GM04503 (cell line): ENCODE measurements at regions not wholly inside any gene's neighbourhood (a gene's known extent, or its start where the extent isn't known, plus 50 kb on each side); places are given as distances from the start of the nearest gene placed in this dataset.
A peak's percentile ranks its signal among the peaks of the same experiment; 100 is the strongest.

Experiments used
- DNase-seq: peaks from one replicate; pipeline ENCODE4 v3.0.0-alpha.2; 2012; ENCODE audit warnings: low read depth

DNA sequence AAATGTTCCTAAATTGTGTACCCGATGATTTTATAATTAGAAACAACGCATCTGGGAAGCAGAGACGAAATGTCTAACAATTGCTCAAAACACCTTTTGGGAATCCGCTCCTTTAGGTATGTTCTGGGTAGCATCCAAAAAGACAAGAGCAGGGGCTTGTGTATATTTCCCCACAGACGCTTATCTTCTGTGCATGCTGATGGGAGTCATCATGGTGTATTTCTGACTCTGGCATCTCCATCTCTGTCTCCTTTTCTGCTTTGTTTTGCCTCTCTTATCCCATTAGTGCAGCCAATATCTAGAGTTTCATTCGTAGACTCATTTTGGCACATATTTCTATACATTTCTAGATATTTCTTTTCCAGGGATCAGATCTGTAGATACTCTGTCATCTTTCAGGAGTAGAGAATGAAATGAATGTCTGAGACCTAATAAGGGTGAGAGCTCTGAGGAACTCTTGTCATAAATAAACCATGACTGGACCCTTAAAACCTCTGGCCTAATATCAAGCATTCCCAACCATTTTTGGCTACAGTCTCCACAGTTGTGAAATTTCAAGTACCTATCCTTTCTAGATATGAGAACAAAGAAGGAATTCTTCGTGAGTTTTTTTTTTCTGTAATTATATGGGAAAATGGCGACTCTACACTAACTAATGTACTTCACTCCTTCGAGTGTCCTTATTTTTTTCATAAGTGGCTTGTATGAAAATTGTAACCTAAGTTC is 508.2 kb downstream of the ACTL7B start:
- DNase-seq, result no peak

DNA sequence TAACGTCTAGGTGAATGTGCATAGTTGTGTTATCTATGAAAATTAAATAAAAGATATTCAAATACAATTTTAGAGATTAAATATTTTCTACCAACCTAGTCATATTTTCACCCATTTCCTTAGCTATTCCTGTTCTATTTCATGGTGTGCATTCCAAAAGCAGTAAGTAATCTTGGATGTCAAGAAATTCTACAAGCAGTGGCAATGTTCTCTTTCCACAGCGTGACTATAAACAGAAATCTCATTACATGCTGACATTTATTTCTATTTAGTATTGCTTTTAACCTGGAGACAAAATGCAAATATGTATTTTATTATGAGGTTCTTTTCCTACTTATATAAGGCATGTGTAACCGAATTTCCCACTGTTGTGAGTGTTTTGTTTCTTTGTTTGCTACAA is 510.0 kb downstream of the ACTL7B start:
- no peak for DNase-seq

DNA sequence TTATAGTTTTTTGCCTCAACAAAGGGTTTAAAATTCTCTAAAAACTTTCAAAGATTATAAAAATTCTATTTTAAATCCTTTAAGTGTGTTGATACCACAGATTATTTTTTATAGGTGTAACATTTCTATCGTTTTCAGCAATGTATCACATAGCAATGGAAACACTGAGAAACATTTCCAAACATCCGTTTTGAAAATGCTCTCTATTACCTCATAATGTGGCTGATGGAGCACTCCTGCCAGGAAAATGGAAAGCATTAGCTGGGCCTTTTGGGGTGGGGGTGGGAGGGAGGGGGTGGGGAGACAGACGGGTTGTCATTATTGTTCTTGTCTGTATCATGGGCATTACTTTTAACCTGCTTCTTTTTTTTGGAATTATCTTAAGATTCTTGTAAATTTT is 516.5 kb downstream of the ACTL7B start:
- no peak for DNase-seq

DNA sequence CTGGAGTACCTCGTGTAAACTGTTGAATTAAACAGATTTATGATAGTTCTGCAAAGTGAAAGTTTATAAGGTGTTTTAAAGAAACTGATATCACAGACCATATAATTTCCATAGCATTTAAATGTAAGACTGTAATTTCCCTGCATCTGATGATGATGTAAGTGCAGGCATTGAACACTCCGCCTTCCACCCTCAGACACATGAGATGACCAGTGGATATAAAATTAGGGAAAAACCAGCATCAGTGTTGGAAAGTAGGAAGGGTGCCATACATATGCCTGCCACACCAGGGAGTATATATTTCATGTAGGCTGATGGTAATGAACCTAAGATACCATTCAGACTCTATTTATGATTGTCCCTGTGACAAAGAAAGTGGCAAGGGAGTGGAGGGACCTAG is 519.2 kb downstream of the ACTL7B start:
- DNase-seq, result no peak

DNA sequence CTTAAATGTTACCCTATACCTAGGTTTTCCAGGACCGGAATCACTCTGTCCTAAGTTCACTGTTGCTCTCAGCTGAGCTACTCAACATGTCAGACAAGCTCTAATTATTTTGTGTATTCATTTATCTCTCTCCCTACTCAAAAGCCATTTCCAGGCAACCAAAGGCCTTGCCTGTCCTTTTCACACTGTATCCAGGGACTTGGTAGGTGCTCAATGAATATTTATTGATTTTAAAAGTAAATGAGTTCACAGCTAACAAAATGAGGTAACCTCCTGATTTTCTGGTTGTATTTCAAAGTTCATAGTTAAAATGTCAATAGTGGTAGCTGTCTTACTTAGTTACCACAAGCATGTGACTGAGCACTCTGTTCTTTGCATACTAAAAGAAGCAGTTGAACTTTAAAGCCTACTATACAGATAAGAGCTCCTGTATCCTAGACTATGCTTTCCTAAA is 522.2 kb downstream of the ACTL7B start:
- DNase-seq, result no peak

DNA sequence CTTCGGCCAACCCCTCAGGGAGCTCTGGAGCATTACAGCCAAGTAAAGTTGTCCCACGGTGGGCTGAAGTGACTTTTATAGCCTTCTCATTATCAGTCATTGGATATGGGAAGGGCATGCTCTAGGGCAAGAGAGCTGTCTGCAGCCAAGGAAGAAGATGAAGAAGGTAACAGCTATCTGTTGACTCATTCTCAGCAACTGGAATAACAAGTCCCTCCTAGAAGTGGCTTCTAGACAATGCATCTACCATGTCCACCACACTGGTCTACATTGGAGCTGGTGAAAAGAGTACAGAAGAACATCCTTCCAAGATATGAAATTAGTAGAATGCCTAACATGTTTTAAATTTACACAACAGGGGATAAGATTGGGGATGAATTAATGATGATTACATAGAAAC is 524.2 kb downstream of the ACTL7B start:
- no peak for DNase-seq

DNA sequence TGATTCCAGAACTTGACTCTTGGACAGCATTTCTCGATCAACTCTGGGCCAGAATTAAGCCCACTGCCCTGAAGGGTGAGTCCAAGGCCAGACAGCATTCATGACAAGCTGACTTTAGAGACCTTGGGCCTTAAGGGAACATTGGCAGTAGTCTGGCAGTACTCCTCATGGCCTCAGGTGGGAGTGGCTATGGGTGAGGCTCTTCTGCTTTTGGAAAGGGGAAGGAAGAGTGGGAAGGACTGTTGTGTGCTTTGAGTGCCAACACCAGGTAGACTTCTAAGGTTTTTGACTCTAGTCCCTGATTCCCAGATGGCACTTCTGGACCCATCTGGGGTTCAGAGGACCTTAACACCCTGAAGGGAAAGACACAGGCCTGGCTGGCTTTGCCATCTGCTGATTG is 530.4 kb downstream of the ACTL7B start:
- DNase-seq, result no peak

DNA sequence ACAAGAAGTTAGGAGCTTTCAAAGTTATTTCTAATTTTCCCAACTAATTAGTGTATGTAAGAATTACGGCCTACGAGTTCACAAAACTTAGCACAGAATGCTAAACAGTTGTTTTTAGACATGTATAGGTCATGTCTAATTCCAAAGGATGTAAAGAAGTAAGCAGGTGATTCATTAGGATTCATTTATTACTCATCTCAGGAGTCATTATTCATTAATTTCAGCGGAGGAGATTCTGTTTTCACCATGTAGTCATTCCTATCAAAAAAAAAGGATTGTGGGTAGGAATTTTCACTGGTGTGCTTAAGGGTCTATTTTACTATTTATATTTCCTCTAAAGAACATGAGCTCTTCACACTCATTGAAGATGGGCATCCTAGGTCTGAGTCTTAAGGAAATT is 532.2 kb downstream of the ACTL7B start:
- DNase-seq, result no peak

DNA sequence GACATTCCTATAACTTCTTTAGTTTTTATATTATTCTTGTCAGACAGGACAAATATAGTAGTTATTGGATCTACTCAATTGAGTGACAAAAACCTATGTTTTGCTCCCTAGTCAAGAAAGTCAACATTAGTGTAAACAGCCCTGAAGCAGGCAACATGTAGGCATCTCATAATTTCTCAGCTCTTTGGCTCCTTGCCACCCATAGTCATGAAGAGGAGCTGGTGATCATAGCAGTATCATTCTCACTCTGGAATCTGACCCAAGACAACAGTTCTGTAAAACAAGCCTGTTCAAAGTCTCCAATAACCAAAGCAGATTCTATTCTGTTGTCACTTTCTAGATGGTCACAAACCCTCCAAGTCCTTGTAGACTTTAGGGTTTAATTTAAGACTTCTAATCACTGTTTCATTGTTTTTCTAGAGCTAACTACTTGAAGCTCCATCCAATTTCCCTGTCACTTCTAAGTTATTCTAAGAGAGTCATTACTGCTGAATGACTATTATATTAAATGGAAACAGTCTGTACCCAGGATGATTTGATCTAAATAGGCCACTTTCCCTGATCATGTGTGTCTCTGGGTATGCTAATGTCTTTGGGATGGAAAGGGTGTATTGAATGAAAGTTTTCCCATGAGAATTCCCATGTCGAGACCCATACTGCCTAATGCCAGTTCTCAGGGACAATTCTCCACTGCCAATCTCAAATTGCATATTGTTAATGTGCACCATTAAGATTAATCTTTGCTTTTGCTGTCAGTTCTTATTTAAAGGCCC is 533.3 kb downstream of the ACTL7B start:
- DNase-seq, result no peak

DNA sequence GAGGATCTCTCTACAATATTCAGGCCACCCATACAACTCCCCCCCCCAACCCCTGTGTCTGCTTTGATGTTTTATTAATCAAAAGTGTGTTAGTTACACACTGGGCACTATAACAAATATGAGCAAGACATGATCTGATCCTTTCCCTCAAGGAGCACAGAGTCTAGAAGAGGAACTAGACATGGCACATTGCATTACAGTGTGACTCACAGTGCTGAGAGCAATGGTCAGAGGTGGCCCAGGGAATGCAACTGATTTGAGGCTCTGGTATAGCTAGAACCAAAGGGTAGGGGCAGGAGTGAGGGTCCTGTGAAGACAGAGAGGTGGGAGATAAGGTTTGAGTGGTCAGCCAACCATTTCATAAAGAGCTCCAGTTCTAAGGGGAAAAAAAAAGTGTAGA is 539.2 kb downstream of the ACTL7B start:
- no peak for DNase-seq

DNA sequence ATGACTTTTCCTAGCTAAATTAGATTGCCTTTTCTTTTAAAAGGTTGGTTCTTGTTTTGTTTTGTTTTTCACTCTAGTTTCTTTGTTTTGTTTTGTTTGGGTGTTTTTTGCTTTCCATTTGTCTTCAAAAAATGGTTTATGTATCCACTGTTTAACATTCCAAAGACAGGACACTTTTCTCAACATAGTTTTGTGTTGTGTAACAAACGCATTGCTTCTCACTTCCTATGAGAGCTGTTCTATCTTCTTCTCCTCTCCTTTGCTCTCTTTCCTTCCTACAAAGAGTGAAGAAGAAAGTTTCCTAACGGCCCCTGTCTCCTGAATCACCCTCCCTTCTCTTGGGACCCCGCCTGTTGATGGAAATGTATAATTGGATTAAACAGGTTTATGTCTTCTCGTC is 539.7 kb downstream of the ACTL7B start:
- no peak for DNase-seq

DNA sequence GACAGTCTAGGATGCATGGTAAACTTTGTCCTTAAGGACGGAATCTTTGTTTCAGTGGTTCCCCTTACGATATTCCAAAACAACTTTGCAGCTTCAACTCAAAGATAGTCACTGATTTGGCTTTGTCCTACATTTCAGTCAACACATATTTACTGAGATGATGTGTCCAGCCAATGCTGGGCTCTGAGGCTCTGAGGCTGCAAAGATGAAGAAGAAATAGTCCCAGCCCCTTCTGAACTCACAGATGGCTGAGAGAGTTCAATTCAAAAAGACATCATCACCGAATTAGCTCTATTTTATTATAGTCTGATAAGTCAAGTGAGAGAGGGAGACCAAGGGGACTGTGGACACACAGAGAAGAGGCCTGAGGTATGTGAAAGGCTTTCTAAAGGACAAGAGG is 544.0 kb downstream of the ACTL7B start:
- no peak for DNase-seq

DNA sequence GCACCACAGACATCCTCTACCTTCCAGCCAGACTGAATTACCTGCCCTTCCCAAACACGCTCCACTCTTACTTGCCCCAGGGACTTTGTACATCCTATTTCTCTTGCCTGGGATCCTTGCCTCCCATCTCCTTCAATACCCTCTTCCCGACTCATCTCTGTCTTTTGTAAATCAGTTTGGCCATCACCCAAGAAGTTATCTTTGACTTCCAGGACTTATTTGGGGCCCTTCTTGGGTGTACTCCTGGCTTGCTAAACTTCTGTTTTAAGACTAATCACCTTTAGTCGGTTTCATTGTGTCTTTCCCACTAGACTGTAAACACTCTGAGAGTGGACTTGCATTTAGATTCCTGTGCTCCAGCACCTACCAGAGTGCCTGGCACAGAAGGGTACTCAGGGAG is 545.6 kb downstream of the ACTL7B start:
- DNase-seq, result no peak

DNA sequence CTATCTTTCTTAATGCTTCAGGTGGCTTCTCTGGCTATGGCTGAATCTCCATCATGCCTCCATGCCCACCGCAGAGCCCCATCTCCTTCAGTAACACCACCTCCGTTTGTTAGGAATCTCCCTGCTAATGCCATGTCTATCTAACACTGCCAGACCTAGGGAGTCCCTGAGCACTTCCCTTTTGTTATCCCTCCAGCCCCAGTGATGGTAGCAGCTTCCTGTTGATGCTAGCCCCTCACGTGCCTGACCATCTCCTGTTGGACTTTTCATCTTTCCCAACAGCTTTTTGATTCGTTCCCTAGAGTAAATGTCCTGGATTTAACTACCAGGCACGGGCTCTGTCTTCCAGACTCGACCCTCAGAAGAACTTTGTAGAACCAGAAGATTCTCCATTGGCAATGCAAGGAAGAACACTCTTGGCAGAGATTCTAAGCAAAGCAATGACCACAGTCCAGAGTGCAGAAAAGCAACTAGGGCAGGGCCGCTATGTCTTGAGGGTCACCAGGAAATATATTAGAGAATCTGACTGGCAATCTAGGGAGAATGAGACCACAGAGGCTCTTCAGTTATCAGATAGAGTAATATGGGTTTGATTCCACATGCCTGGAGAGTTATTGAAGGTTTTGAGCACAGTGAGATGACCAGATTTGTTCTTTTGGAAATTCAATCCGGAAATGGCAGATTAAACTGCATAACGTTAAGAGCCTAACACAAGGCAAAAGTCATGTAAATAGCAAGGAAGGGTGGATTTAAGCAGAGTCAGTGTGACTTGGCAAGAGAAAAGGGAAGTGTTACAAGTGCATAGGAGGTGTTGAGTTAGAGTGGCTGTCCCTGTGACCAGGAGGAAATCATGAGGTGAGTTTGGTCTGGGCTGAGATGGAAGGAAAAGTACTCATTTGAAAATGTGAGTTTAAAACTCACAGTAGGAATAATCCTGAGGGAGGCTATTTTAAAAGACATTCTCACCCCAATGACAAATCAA is 555.2 kb downstream of the ACTL7B start:
- no peak for DNase-seq

DNA sequence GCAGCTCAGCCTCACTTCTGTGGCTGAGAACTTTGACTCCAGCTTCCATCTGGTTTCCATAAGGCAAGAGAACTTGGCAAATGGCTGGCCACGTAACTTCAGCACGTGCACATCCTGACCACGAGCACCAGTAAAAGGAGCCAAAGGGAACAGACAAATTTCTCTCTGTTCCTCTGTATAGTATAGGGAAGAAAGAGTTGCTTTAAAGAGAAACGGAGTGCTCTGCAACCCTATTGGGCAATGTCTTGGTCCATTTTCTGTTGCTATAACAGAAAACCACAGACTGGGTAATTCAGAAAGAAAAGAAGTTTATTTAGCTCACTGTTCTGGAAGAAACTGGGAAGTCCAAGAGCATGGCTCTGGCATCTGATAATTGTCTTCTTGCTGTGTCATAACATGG is 558.7 kb downstream of the ACTL7B start:
- DNase-seq, result peak; percentile 92

DNA sequence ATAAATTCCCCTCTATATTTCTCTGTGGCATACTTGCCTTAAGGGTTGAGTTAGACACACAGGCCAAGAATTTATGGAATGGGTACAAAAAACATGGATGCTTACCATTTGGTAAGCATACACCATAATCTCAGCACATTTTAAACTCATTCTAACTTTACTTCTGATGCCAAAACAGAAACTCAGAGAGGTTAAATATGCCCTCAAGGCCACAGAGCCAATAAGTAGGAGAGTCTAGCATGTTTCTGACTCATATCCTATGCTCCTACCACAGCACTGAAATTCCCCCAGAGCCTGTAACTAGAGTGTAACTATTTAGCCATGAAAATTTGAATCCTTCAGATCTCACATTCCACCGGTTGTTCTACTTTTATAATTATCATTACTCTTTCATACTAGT is 559.7 kb downstream of the ACTL7B start:
- DNase-seq, result peak; percentile 59

DNA sequence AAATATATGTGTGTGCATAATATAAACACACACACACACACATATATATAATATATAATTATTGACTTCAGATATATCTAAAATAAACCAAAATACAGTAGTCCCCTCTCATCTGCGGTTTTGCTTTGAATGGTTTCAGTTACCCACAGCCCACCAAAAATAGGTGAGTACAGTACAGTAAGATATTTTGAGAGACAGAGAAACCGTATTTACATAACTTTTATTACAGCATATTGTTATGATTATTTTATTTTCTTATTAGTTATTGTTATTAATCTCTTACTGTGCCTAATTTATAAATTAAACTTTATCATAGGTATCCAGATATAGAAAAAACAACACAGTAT is 564.2 kb downstream of the ACTL7B start:
- no peak for DNase-seq

DNA sequence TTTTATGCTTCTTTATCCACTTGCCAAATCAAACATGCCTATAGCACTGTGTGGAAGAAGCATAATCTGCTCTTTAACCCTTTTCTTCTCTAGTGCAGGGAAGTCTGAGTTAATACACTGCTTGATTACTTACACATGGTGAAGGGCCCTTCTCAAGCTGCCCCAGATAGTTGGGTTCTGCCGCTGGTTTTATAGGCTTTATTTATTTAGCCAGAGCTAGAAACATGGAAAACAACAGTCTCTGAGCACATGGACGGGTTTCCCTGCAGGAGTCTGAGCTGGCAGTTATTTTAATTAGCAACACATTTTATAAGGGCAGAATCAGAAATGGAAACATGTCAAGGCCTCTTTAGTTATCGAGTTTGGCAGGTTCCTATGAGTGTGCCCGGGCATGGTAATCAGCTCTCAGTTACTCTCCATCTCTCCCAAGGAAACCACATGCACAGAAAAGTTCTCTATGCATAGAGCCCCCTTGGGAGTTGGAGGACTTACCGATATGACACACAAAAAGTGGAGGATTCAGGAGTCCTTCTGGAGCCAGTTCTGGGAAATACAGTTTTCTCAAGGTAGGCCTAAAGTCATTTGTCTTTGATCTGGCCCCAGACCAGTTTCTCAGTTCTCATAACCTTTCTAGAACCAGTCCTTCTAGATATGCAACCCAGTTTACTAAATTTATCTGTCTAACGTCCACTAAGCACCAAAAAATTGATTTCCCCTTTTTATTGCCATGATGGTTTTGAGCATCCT is 564.8 kb downstream of the ACTL7B start:
- no peak for DNase-seq

DNA sequence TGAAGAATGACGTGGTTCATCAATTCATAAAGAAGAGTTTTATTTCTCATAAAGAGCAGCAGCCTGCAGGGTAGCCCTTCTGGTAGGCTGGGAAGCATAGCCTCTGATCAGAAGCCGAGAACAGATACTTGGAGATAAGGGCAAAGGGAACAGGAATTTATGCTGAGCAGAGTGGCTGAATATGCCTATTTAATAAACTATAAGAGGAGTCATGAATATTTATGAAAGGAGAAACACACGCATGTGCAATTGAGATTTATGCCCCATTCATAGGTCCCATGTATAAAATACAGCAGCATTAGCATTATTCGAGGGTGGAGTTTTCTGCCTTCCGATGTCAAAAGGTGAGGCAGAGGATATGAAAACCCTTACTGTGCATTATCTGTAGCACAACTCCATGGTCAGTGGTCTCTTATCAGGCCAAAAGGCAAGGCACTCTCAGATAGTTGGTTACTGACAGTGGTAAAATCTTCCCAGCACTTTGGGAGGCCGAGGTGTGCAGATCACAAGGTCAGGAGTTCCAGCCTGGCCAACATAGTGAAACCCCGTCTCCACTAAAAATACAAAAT is 569.1 kb downstream of the ACTL7B start:
- no peak for DNase-seq

DNA sequence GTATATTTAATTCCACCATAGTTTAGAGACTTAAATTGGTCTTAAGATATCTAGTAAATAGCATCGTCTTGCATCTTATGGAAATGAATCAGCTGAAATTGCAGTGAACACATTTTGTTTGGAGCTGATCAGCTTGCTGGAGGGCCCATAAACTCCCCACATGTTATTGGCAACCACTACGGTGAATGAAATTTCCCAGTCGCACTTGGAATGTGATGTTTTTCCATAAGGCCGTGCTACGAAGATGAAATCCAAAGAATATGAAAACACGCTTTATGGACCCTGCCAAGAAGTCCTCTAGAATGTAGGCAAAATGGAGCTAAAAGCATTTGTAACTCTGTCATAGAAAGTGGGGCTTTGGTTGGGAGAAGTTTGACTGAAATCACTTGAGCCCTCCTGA is 572.1 kb downstream of the ACTL7B start:
- no peak for DNase-seq

DNA sequence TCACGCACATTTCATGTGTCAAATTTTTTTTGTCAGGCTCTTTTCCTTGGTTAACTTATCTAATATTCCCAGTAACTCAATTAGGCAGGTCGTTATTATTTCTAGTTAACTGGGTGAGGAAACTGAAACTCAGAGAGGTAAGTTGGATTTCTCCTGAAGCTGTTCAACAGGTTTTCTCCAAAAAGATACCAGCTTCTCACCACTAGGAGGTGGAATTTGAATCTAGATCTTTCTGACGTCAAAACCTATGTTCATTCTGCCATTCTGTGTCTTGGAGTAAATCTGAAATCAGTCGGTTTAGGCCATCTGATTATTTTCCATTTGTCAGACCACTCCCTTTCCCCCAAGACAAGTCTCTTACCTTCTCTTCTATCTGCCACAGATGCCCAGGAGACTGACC is 572.9 kb downstream of the ACTL7B start:
- no peak for DNase-seq

DNA sequence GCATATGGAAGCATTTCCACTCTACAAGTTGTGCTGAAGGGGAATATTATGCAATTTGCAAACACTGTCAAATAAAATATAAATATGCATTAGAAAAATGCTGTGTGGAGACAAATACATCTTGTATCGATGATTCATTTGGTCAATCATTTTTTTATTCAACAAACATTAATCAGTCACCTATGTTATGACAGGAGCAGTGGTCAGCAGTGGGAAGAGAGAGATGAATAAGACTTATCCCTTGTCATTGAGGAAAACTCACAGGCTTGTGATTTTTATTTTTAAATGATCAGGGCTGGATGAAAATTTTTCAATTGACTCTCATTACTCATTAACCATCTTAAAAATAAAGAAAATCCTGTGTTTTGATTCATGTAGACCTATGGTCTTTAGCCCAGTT is 574.1 kb downstream of the ACTL7B start:
- no peak for DNase-seq
